ENCODE measurements at regions not wholly inside any gene's neighbourhood (a gene's known extent, or its start where the extent isn't known, plus 50 kb on each side); places are given as distances from the start of the nearest gene placed in this dataset.

DNA sequence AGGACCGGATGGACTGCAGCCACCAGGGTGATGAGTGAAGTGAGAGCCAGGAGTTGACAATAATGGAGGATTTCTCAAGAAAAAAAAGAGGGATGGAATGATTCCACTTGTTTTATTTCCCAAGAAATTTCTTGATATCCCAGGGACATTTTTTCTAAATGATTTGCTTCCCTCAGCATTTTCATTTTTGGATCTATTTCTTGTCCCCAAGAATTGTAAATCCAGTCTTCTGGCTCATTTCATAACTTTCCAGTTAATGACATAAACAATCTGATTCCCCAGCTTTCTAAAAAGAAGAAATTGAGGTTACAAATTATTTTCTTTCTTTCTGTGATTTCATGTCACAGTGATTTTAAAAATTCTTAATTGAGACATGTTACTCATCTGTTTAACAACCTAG, 446.5 kb downstream of the PRR16 start:
- ATAC-seq = no peak
- no peaks in the 10 kb centered on the region for H3K36me3 ChIP-seq
- no peaks in the 10 kb centered on the region for H3K4me1 ChIP-seq
- WGBS, 2 donors (ENCODE audit: low coverage in 1 of 2) = 33 to 50% methylated on average over 1 of the region's 1 CpG
- H3K27me3 ChIP-seq = no peaks in the 10 kb centered on the region
- H3K9me3 ChIP-seq = no peaks in the 10 kb centered on the region
- TF ChIP-seq POLR2AphosphoS5 (IDR thresholded peaks at IDR 0.05) = no peak
- TF ChIP-seq, protein P1, sequence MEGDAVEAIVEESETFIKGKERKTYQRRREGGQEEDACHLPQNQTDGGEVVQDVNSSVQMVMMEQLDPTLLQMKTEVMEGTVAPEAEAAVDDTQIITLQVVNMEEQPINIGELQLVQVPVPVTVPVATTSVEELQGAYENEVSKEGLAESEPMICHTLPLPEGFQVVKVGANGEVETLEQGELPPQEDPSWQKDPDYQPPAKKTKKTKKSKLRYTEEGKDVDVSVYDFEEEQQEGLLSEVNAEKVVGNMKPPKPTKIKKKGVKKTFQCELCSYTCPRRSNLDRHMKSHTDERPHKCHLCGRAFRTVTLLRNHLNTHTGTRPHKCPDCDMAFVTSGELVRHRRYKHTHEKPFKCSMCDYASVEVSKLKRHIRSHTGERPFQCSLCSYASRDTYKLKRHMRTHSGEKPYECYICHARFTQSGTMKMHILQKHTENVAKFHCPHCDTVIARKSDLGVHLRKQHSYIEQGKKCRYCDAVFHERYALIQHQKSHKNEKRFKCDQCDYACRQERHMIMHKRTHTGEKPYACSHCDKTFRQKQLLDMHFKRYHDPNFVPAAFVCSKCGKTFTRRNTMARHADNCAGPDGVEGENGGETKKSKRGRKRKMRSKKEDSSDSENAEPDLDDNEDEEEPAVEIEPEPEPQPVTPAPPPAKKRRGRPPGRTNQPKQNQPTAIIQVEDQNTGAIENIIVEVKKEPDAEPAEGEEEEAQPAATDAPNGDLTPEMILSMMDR (IDR thresholded peaks at IDR 0.05) = no peak
- TF ChIP-seq EP300 (IDR thresholded peaks at IDR 0.05) = no peak
- TF ChIP-seq POLR2A (IDR thresholded peaks at IDR 0.05) = no peak
- no peak overlapping the region for H3K27ac ChIP-seq
- no peak overlapping the region for H3K4me3 ChIP-seq

DNA sequence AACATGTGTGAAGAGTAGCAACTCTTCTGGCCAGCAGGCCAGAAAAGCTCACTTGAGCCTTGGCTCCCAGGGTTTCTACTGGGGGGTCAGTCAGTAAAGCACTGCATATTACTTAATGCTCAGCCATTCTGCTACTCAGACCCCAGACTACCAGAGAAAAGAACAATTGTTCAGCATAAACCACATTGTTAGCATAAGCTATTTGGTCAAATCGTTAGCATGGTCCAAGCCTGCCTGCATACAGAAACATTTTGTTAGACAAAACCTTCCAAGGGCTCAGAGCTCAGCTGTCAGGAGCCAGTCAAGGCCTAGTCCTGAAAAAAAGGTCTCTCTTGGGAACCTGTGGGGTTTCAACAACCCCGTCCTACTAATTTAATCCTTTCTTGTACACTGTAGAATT, 449.3 kb downstream of the PRR16 start:
- Histone ChIP-seq H3K27ac (no peak overlapping the region), H3K9me3 (no peaks in the 10 kb centered on the region), H3K36me3 (no peaks in the 10 kb centered on the region), H3K27me3 (no peaks in the 10 kb centered on the region), H3K4me3 (no peak overlapping the region), H3K4me1 (no peaks in the 10 kb centered on the region)
- ATAC-seq = no peak
- no peak for TF ChIP-seq POLR2A (IDR thresholded peaks at IDR 0.05)
- TF ChIP-seq, protein P1 (IDR thresholded peaks at IDR 0.05) = no peak
- no peak for TF ChIP-seq EP300 (IDR thresholded peaks at IDR 0.05)
- TF ChIP-seq POLR2AphosphoS5 (IDR thresholded peaks at IDR 0.05) = no peak
- 81 to 94% methylated on average over 2 of the region's 2 CpGs for WGBS, 2 donors (ENCODE audit: low coverage in 1 of 2)

DNA sequence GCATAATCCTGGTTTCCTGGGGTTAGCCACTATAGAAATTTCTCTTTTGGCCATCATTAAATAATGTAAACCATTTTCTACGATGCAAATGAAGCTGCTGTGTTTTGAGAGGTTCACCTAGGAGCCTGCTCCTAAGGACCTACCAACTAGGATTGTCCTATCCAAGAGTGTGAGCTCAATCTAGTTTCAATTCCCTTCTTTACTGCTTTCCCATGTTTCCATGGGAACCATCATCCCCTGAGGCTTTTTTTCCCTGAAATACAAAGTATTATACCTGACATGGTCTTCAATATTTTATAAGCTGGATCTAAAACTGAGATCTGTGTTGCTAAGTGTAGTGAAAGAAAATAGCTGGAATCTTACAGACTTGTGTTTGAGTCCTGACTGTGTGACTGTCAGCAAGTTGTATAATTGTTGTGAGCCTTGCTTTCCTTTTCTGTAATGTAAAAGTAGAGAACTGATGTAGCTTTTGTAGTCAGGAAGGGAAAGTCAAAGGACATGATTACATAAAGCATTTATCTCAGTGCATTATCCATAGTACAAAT, 453.2 kb downstream of the PRR16 start:
- ATAC-seq = no peak
- Histone ChIP-seq H3K4me1 (no peaks in the 10 kb centered on the region), H3K4me3 (no peak overlapping the region), H3K36me3 (no peaks in the 10 kb centered on the region), H3K27ac (no peak overlapping the region), H3K9me3 (no peaks in the 10 kb centered on the region), H3K27me3 (no peaks in the 10 kb centered on the region)
- TF ChIP-seq, protein P1 (IDR thresholded peaks at IDR 0.05) = no peak
- TF ChIP-seq POLR2AphosphoS5 (IDR thresholded peaks at IDR 0.05) = no peak
- TF ChIP-seq EP300 (IDR thresholded peaks at IDR 0.05) = no peak
- TF ChIP-seq POLR2A (IDR thresholded peaks at IDR 0.05) = no peak
- 57 to 86% methylated on average over 1 of the region's 1 CpG for WGBS, 2 donors (ENCODE audit: low coverage in 1 of 2)

DNA sequence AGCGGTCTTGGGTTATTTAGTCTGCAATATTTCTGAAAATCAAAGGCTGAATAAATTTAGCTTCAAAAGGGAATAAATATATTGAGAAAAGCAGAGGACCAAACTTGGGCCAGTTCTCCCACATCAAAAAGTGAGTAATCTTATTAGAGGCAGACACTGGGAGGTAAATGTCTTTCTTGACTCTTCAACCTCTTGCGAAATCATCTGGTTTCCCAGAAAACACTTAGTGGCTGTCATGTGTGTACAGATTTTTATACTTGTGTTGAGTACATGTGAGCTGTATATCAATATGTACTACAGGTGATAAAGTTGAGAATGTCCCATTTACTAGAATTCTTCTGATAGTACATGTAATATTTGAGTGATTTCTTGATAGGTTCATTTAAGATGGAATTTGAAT, 454.9 kb downstream of the PRR16 start:
- Histone ChIP-seq H3K27ac (no peak overlapping the region), H3K36me3 (no peaks in the 10 kb centered on the region), H3K4me1 (no peaks in the 10 kb centered on the region), H3K27me3 (no peaks in the 10 kb centered on the region), H3K9me3 (no peaks in the 10 kb centered on the region), H3K4me3 (no peak overlapping the region)
- 100% methylated on average over 2 of the region's 2 CpGs for WGBS, 2 donors (ENCODE audit: low coverage in 1 of 2)
- no peak for TF ChIP-seq EP300 (IDR thresholded peaks at IDR 0.05)
- TF ChIP-seq POLR2AphosphoS5 (IDR thresholded peaks at IDR 0.05) = no peak
- no peak for TF ChIP-seq POLR2A (IDR thresholded peaks at IDR 0.05)
- TF ChIP-seq, protein P1 (IDR thresholded peaks at IDR 0.05) = no peak
- ATAC-seq = no peak

DNA sequence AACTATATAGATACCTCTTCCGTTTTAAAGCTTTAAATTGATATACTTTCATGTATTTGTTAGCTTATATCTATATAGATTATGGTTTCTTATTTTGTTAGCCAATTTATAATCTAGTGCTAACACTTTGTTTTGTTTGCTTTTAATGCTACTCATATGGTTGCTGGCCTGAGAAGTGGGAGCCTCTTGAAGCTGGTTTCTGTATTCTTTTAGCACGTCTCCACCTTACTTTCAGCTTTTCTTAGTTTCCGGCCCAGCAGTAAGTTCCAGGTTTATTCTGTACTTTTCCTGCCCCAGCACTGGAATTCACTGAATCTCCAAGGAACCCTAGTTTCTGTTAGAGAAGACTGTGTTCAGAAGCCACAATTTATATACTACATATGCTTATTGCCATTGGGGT, 458.9 kb downstream of the PRR16 start:
- ATAC-seq = no peak
- TF ChIP-seq POLR2AphosphoS5 (IDR thresholded peaks at IDR 0.05) (no peak), POLR2A (IDR thresholded peaks at IDR 0.05) (no peak), EP300 (IDR thresholded peaks at IDR 0.05) (no peak)
- TF ChIP-seq, protein P1 (IDR thresholded peaks at IDR 0.05) = no peak
- WGBS, 2 donors (ENCODE audit: low coverage in 1 of 2) = 82 to 89% methylated on average over 3 of the region's 3 CpGs

More for the DNA sequence above, 458.9 kb downstream of the PRR16 start:
- H3K27me3 ChIP-seq = no peaks in the 10 kb centered on the region
- no peaks in the 10 kb centered on the region for H3K4me1 ChIP-seq
- no peak overlapping the region for H3K4me3 ChIP-seq
- no peaks in the 10 kb centered on the region for H3K9me3 ChIP-seq
- no peak overlapping the region for H3K27ac ChIP-seq
- H3K36me3 ChIP-seq = no peaks in the 10 kb centered on the region
